ENCODE measurements at regions not wholly inside any gene's neighbourhood (a gene's known extent, or its start where the extent isn't known, plus 50 kb on each side); places are given as distances from the start of the nearest gene placed in this dataset.

- Histone ChIP-seq H3K4me1 (ENCODE audit: insufficient read depth) (no peaks in the 10 kb centered on the region), H2AFZ (no peak overlapping the region), H3K9me2 (ENCODE audit: insufficient read depth) (peaks cover 5% of the 10 kb centered on the region; the same call in 1 of the 2 replicates), H3K4me2 (no peak overlapping the region), H3K27ac (ENCODE audit: low read depth) (no peak overlapping the region), H3K36me3 (ENCODE audit: insufficient read depth) (no peaks in the 10 kb centered on the region), H3K79me2 (replicated peaks; ENCODE audit: insufficient read depth) (no peaks in the 10 kb centered on the region), H3F3A (replicated peaks; ENCODE audit: low read depth) (no peaks in the 10 kb centered on the region), H3K27me3 (ENCODE audit: insufficient read depth) (no peaks in the 10 kb centered on the region), H4K20me1 (replicated peaks; ENCODE audit: insufficient read depth) (no peaks in the 10 kb centered on the region), H3K4me3 (no peak overlapping the region)
- Mint-ChIP-seq H3K4me1 (peaks cover 2% of the 10 kb centered on the region), H3K9me3 (no peaks in the 10 kb centered on the region), H3K36me3 (ENCODE audit: low read depth) (no peaks in the 10 kb centered on the region; the same call in 2 of the 3 replicates), H3K27me3 (ENCODE audit: insufficient read depth, low read depth, poor library complexity) (peaks cover 7% of the 10 kb centered on the region), H3K4me3 (no peak overlapping the region), H3K27ac (no peak overlapping the region)
- DNase-seq (ENCODE audit: low spot score): no peak
- ATAC-seq: no peak
- TF ChIP-seq NANOG (IDR thresholded peaks at IDR 0.05; ENCODE audit: borderline replicate concordance): no peak
- no peak for TF ChIP-seq ZNF462 (CRISPR knock-in tag; IDR thresholded peaks at IDR 0.05)
- TF ChIP-seq ETS1 (IDR thresholded peaks at IDR 0.05): no peak
- TF ChIP-seq EZH2 (IDR thresholded peaks at IDR 0.05; ENCODE audit: low read depth, unreplicated experiment): no peak
- TF ChIP-seq POLR2AphosphoS5 (IDR thresholded peaks at IDR 0.05; ENCODE audit: low read depth): no peak
- no peak for TF ChIP-seq REST (IDR thresholded peaks at IDR 0.05; ENCODE audit: unreplicated experiment)
- TF ChIP-seq ZNF114 (CRISPR knock-in tag; IDR thresholded peaks at IDR 0.05): no peak
- no peak for TF ChIP-seq STAT1 (IDR thresholded peaks at IDR 0.05; ENCODE audit: unreplicated experiment)
- TF ChIP-seq CTCF (conservative IDR thresholded peaks at IDR 0.05; ENCODE audit: low read depth in 2 of 2): no peak
- TF ChIP-seq ZNF331 (CRISPR knock-in tag; IDR thresholded peaks at IDR 0.05; ENCODE audit: low read depth): no peak
- TF ChIP-seq EZH2phosphoT487 (IDR thresholded peaks at IDR 0.05; ENCODE audit: unreplicated experiment): no peak
- TF ChIP-seq JUNB (IDR thresholded peaks at IDR 0.05; ENCODE audit: unreplicated experiment): no peak
Observed at GRCh38 chr1:22334860-22335550, 116.6 kb upstream of the ZBTB40 start.
